H7 (cell line): ENCODE measurements at regions not wholly inside any gene's neighbourhood (a gene's known extent, or its start where the extent isn't known, plus 50 kb on each side); places are given as distances from the start of the nearest gene placed in this dataset.
A peak's percentile ranks its signal among the peaks of the same experiment; 100 is the strongest.

Experiments used
- DNase-seq: peaks from one replicate; pipeline ENCODE4 v3.0.0; 2012
- H3K27me3 ChIP-seq: 2 replicates; pipeline ENCODE4 v1.6.0; 2011; ENCODE audit warnings: mild to moderate bottlenecking, low read length; ENCODE audit not compliant: control insufficient read depth, insufficient read depth
- H3K36me3 ChIP-seq: replicated peaks from 2 replicates; pipeline ENCODE4 v1.5.1; 2011; ENCODE audit warnings: low read length; ENCODE audit not compliant: control insufficient read depth, insufficient read depth
- H3K4me3 ChIP-seq: 2 replicates; pipeline ENCODE4 v1.5.1; 2011; ENCODE audit warnings: low read depth, mild to moderate bottlenecking, control low read depth, low read length, moderate library complexity; ENCODE audit not compliant: insufficient read depth

GRCh38 chr17:55829995-55830612, 79.3 kb downstream of the PCTP start:
- no peaks in the 10 kb centered on the region for H3K27me3 ChIP-seq
- no peak for DNase-seq
- H3K4me3 ChIP-seq = no peak overlapping the region
- no peaks in the 10 kb centered on the region for H3K36me3 ChIP-seq

GRCh38 chr17:55830699-55831471, 80.0 kb downstream of the PCTP start:
- Histone ChIP-seq H3K27me3 (no peaks in the 10 kb centered on the region), H3K4me3 (no peak overlapping the region), H3K36me3 (no peaks in the 10 kb centered on the region)
- no peak for DNase-seq

DNA sequence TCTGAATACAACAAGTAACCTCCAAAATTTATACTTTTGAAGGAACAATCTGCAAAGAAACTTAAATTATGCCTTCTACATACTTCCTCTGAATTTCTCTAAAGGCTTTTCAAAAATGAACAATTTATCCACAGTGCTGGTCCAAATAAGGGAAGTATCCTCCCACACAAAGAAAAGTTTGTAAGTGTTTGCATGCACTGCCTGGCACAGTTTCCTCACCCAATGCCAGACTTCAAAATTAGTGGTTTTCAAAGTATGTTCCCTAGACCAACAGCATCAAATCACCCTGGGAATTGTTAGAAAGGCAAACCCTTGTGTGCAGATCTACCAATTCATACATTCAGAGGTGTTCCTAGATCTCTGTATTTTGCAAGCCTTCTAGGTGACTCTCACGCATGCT, 82.5 kb downstream of the PCTP start:
- H3K4me3 ChIP-seq = no peak overlapping the region
- DNase-seq = no peak
- no peaks in the 10 kb centered on the region for H3K27me3 ChIP-seq
- H3K36me3 ChIP-seq = no peaks in the 10 kb centered on the region

DNA sequence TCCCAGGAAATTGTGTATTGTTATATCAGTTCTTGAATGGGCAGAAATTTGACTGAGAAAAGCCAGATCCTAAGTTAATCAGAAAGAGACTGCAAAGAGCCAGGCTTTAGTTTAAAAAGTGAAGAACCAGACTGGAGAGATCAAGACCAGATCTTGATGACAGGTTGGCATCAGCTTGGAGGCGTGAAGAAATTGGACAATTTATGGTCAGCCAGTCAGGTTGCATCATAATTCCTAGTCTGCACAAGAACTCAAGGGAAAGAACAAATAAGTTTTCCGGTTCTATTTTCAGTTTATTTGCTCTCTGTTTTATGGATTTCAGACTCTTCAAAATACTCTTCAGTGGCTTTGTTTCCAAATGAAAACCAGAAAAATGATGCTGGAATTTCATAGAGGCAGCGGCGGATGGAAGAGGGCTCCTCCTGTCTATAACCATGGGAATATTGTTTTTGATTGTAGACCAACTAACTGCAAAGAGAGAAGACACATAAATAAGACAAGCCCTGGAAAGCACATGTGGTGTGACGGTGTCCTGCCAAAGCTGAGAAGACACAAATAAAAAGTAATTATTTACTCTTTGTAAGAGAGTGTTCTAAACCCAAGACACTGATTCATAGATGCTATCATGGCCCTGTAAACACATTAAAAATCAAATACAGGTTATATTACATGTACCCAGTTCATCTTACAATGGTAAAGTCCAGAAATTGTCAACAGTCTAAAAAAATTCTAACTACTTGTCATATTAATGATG, 91.7 kb downstream of the PCTP start:
- H3K4me3 ChIP-seq = no peak overlapping the region
- H3K36me3 ChIP-seq = no peaks in the 10 kb centered on the region
- no peaks in the 10 kb centered on the region for H3K27me3 ChIP-seq
- DNase-seq = no peak

GRCh38 chr17:55843785-55844184, 92.9 kb downstream of the PCTP start:
- Histone ChIP-seq H3K36me3 (no peaks in the 10 kb centered on the region), H3K27me3 (no peaks in the 10 kb centered on the region), H3K4me3 (no peak overlapping the region)
- no peak for DNase-seq

GRCh38 chr17:55845385-55845784, 94.5 kb downstream of the PCTP start:
- Histone ChIP-seq H3K27me3 (no peaks in the 10 kb centered on the region), H3K36me3 (no peaks in the 10 kb centered on the region), H3K4me3 (peak overlapping the region; percentile 39)
- DNase-seq = peak; percentile 85

GRCh38 chr17:55846745-55847144, 95.9 kb downstream of the PCTP start:
- no peak for DNase-seq
- Histone ChIP-seq H3K4me3 (no peak overlapping the region), H3K36me3 (no peaks in the 10 kb centered on the region), H3K27me3 (no peaks in the 10 kb centered on the region)

DNA sequence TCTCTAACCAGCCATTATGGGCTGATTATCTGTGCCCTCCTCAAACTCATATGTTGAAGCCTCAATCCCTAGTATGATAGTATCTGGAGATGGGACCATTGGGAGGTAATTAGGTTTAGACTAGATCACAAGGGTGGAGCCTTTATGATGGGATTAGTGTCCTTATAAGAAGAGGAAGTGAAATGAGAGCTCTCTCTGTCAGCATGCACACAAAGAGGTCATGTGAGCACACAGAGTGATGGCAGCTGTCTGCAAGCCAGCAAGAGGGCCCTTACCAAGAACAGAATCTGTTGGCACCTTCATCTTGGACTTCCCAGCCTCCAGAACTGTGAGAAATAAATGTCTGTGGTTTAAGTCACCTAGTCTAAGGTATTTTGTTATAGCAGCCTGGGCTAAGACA, 101.9 kb downstream of the PCTP start:
- Histone ChIP-seq H3K36me3 (no peaks in the 10 kb centered on the region), H3K4me3 (no peak overlapping the region), H3K27me3 (no peaks in the 10 kb centered on the region)
- DNase-seq = no peak

GRCh38 chr17:55859301-55859795, 108.5 kb downstream of the PCTP start:
- no peaks in the 10 kb centered on the region for H3K36me3 ChIP-seq
- no peaks in the 10 kb centered on the region for H3K27me3 ChIP-seq
- H3K4me3 ChIP-seq = no peak overlapping the region
- DNase-seq = no peak

DNA sequence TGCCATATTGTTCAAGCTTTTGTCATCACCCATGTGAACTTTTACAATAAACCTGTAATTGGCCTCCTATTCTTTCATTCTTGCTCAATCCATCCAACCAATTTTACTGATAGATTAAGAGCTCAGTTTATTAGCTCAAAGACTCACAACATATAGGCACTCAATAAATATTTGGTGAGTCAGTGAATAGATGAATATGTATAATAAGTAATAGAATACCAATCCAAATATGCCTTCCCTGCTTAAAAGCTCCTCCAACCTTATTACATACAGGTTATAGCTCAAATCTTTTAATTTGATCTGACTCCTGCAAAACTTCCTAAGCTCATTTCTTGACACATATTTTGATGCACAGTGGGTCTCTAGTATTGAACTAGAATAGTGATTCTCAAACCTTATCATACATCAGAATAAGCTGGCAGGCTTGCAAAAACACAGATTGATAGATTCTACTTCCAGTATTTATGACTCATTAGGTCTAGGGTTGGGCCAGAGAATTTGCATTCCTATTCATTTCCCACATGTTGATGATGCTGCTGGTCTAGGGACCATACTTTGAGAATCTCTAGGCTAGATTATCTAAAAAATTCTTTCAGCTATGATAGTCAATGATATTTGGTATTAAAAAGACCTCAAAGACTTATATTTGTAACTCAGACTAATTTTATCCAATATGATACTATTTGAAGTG, 114.4 kb downstream of the PCTP start:
- DNase-seq = no peak
- Histone ChIP-seq H3K27me3 (no peaks in the 10 kb centered on the region), H3K36me3 (no peaks in the 10 kb centered on the region), H3K4me3 (no peak overlapping the region)

- DNase-seq = peak; percentile 2
- H3K4me3 ChIP-seq = no peak overlapping the region
- H3K27me3 ChIP-seq = no peaks in the 10 kb centered on the region
- H3K36me3 ChIP-seq = no peaks in the 10 kb centered on the region
Observed at GRCh38 chr17:55870044-55870443, 119.2 kb downstream of the PCTP start.

DNA sequence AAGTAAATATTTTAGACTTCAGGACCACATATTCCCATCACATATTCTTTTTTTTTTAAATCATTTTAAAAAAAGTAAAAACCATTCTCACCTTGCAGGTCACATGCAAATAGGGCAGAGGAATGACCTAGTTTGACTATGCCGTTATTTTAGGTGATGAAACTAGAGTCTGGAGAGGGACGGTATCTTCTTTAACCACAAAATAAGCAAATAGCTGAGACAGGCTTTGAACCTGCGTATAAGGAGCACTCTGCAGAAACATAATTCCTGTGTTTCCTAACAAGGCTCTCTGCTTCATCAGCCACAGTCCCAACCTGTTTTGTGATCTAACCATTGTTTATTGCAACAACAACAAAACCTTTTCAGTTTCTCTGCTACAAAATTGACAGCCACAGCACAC, 121.5 kb downstream of the PCTP start:
- H3K36me3 ChIP-seq = no peaks in the 10 kb centered on the region
- no peak overlapping the region for H3K4me3 ChIP-seq
- no peaks in the 10 kb centered on the region for H3K27me3 ChIP-seq
- no peak for DNase-seq

DNA sequence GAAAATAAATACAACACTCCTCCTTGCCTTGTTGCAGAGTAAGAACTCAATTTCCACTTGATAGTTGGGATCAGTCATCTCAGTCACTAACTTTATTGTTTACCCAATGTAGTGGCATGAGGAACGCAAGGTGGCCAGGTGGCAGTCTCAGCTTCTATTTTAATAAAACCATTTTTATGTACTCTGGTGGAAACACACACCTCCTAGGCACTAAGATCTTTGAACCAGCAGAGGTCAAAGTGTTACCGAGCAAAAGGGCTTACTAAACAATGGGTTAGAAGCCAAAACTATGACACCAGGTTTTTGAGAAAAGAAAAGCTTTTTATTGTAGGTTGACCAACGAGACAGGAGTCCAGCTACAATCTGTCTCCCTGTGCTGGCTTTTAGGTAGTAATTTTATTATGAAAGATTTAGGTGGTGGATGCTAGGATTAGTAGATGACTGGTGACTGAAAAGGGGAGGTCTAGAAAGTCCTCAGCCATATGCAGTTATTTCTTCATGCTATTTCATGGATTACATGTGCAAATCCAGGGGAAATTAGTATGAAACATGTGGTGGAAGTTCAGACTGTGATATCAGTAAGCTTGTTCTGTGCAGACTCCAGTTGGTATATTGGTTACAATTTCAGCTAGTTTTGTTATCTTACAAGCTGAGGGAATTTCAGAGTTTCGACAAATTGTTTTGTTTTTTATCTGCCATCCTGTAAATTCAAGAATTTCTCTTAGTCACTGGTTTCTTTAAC, 122.3 kb downstream of the PCTP start:
- no peaks in the 10 kb centered on the region for H3K36me3 ChIP-seq
- DNase-seq = no peak
- no peak overlapping the region for H3K4me3 ChIP-seq

GRCh38 chr17:55883149-55883548, 132.3 kb downstream of the PCTP start:
- no peaks in the 10 kb centered on the region for H3K36me3 ChIP-seq
- peak; percentile 4 for DNase-seq
- H3K4me3 ChIP-seq = no peak overlapping the region
- H3K27me3 ChIP-seq = no peaks in the 10 kb centered on the region

More for the DNA sequence above, 122.3 kb downstream of the PCTP start:
- H3K27me3 ChIP-seq = no peaks in the 10 kb centered on the region
